ENCODE measurements at regions not wholly inside any gene's neighbourhood (a gene's known extent, or its start where the extent isn't known, plus 50 kb on each side); places are given as distances from the start of the nearest gene placed in this dataset.

DNA sequence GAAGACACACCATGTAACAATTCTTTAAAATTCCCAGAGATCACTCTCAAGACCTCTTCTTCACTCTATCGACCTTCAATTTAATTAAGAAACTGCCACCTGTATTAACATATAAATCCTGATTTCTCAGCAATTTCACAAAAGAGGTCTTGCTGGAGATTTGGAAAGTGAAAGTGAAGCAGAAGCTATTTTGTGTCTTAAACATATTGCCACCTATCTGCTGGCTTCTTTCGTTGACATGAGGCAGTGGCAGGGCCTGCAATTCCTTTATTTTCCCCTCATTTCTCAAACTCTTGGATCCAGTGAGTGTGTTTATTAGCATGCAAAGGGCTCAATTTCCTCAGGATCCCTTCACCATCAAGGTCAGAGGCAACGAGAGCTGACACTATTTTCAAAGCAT is 780.2 kb upstream of the SLITRK1 start:
- TF ChIP-seq GATA3 (IDR thresholded peaks at IDR 0.05; ENCODE audit: low read depth, low read length) = no peak
- TF ChIP-seq GATA2 (IDR thresholded peaks at IDR 0.05; ENCODE audit: low read depth, low read length) = no peak
